Neural progenitor cell (in vitro differentiated cells): ENCODE measurements at regions not wholly inside any gene's neighbourhood (a gene's known extent, or its start where the extent isn't known, plus 50 kb on each side); places are given as distances from the start of the nearest gene placed in this dataset.
"Not testable (repeated sequence)": the region's sequence is repeated elsewhere in the genome, so short reads cannot be mapped to it uniquely, and the experiment has no call there.

ENCODE experiments used
- DNase-seq: peaks from one replicate; pipeline ENCODE4 v3.0.0-alpha.2; 2016; ENCODE audit warnings: low spot score
- H2AFZ ChIP-seq: fragments of 200-600 bp; sonication (generic); replicated peaks from 2 replicates; pipeline ENCODE4 v1.6.1; 2016; ENCODE audit warnings: antibody characterized with exemption
- H3F3A ChIP-seq: fragments of 200-600 bp; sonication (generic); 2 replicates; pipeline ENCODE4 v1.6.1; 2016; ENCODE audit warnings: antibody characterized with exemption, low read depth
- H3K27ac ChIP-seq: fragments of 200-600 bp; sonication (generic); 2 replicates; pipeline ENCODE4 v1.5.1; 2016; ENCODE audit warnings: mild to moderate bottlenecking
- H3K27me3 ChIP-seq: fragments of 200-600 bp; sonication (generic); 2 replicates; pipeline ENCODE4 v1.6.1; 2016; ENCODE audit warnings: mild to moderate bottlenecking, moderate library complexity
- H3K36me3 ChIP-seq: fragments of 200-600 bp; sonication (generic); 2 replicates; pipeline ENCODE4 v1.5.1; 2016
- H3K4me1 ChIP-seq: fragments of 200-600 bp; sonication (generic); 2 replicates; pipeline ENCODE4 v1.6.1; 2016; ENCODE audit warnings: mixed run types
- H3K4me2 ChIP-seq: fragments of 200-600 bp; sonication (generic); 2 replicates; pipeline ENCODE4 v1.6.1; 2016
- H3K4me3 ChIP-seq: fragments of 200-600 bp; sonication (generic); 2 replicates; pipeline ENCODE4 v1.5.1; 2016
- H3K79me2 ChIP-seq: fragments of 200-600 bp; sonication (generic); 2 replicates; pipeline ENCODE4 v1.6.1; 2016; ENCODE audit warnings: low read depth
- H3K9ac ChIP-seq: fragments of 200-600 bp; sonication (generic); 2 replicates; pipeline ENCODE4 v1.6.1; 2016
- H3K9me3 ChIP-seq: fragments of 200-600 bp; sonication (generic); 2 replicates; pipeline ENCODE4 v1.5.1; 2016; ENCODE audit warnings: low read depth
- H4K20me1 ChIP-seq: fragments of 200-600 bp; sonication (generic); 2 replicates; pipeline ENCODE4 v1.6.1; 2016; ENCODE audit warnings: low read depth
- H3K27ac Mint-ChIP-seq: 3 replicates; pipeline ENCODE4 v1.8.0; 2021; ENCODE audit warnings: mixed read lengths
- H3K27me3 Mint-ChIP-seq: 2 replicates; pipeline ENCODE4 v1.8.0; 2022; ENCODE audit warnings: low read depth, mild to moderate bottlenecking, inconsistent platforms, moderate library complexity, mixed read lengths; ENCODE audit not compliant: insufficient read depth
- H3K36me3 Mint-ChIP-seq: 3 replicates; pipeline ENCODE4 v1.8.0; 2021; ENCODE audit warnings: mixed read lengths
- H3K4me1 Mint-ChIP-seq: 3 replicates; pipeline ENCODE4 v1.8.0; 2021; ENCODE audit warnings: mixed read lengths
- H3K4me3 Mint-ChIP-seq: 3 replicates; pipeline ENCODE4 v1.8.0; 2021; ENCODE audit warnings: mild to moderate bottlenecking, moderate library complexity, mixed read lengths
- H3K9me3 Mint-ChIP-seq: 3 replicates; pipeline ENCODE4 v1.8.0; 2020; ENCODE audit warnings: mixed read lengths
- EZH2 ChIP-seq: fragments of 200-600 bp; sonication (generic); IDR thresholded peaks from 2 replicates; pipeline ENCODE4 v1.6.1; 2017; ENCODE audit warnings: antibody characterized with exemption, mild to moderate bottlenecking, moderate library complexity
- EZH2phosphoT487 ChIP-seq: fragments of 200-600 bp; sonication (generic); IDR thresholded peaks from 2 replicates; pipeline ENCODE4 v1.6.1; 2017; ENCODE audit warnings: antibody characterized with exemption
- TF ChIP-seq, protein P1 (sequence below): fragments of 200-600 bp; sonication (generic); IDR thresholded peaks from 2 replicates; pipeline ENCODE4 v1.5.1; 2017; ENCODE audit warnings: antibody characterized with exemption, mild to moderate bottlenecking

DNA sequence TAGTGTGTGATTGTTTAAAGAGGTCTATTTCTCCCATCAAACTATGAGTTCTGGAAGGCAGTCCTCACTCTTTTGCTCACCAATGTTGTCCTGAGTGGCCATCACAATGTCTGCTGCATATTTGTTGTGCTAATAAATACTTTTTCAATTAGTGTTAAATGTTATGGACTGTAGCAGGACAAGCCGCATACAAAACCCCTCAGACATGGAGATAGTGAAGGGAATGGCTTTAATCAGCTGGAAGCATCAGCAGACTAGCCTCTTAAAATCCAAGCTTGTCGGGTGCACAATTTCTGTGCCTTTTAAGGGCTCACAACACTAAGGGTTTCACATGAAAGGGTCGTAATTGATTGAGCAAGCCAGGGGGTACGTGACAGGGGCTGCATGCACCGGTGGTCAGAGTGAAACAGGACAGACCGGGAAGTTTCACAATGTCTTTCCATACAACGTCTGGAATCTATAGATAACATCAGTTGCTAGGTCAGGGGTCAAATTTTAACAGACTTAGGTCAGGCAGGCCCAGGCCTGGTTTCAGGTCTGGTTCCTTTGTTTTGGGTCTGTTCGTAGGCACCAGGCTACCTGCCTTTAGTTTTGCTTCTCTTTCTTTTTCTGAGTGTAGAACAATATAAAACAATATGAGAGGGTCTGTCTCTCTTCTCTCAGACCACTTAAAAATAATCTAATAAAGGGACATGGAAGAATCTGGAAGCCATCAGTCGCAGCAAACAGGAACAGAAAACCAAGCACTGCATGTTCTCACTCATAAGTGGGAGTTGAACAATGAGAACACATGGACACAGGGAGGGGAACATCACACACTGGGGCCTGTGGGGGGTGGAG, 327.6 kb upstream of the HTR1E start:
- no peak overlapping the region for H3K9ac ChIP-seq
- no peaks in the 10 kb centered on the region for H3K27me3 ChIP-seq
- H3K79me2 ChIP-seq: no peaks in the 10 kb centered on the region
- H3F3A ChIP-seq: no peaks in the 10 kb centered on the region
- H3K9me3 Mint-ChIP-seq: no peaks in the 10 kb centered on the region
- no peak for TF ChIP-seq EZH2
- TF ChIP-seq, protein P1, sequence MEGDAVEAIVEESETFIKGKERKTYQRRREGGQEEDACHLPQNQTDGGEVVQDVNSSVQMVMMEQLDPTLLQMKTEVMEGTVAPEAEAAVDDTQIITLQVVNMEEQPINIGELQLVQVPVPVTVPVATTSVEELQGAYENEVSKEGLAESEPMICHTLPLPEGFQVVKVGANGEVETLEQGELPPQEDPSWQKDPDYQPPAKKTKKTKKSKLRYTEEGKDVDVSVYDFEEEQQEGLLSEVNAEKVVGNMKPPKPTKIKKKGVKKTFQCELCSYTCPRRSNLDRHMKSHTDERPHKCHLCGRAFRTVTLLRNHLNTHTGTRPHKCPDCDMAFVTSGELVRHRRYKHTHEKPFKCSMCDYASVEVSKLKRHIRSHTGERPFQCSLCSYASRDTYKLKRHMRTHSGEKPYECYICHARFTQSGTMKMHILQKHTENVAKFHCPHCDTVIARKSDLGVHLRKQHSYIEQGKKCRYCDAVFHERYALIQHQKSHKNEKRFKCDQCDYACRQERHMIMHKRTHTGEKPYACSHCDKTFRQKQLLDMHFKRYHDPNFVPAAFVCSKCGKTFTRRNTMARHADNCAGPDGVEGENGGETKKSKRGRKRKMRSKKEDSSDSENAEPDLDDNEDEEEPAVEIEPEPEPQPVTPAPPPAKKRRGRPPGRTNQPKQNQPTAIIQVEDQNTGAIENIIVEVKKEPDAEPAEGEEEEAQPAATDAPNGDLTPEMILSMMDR: no peak
- no peak for TF ChIP-seq EZH2phosphoT487
- no peaks in the 10 kb centered on the region for H3K36me3 ChIP-seq
- no peaks in the 10 kb centered on the region for H3K4me1 ChIP-seq
- H3K4me2 ChIP-seq: no peak overlapping the region
- no peaks in the 10 kb centered on the region for H3K27me3 Mint-ChIP-seq
- no peaks in the 10 kb centered on the region for H3K36me3 Mint-ChIP-seq
- H3K27ac ChIP-seq: no peak overlapping the region
- H3K9me3 ChIP-seq: no peaks in the 10 kb centered on the region
- DNase-seq: no peak
- peaks cover 9% of the 10 kb centered on the region for H3K4me1 Mint-ChIP-seq
- no peak overlapping the region for H3K27ac Mint-ChIP-seq
- no peak overlapping the region for H3K4me3 ChIP-seq
- H4K20me1 ChIP-seq: no peaks in the 10 kb centered on the region
- no peak overlapping the region for H2AFZ ChIP-seq
- no peak overlapping the region for H3K4me3 Mint-ChIP-seq

- not testable (repeated sequence) for H3K4me1 Mint-ChIP-seq, H3K36me3 Mint-ChIP-seq, H3K27me3 ChIP-seq, H3K27ac ChIP-seq, H3K4me3 Mint-ChIP-seq, H4K20me1 ChIP-seq, H3K27me3 Mint-ChIP-seq, H3K79me2 ChIP-seq, H3K4me2 ChIP-seq, H3K9me3 ChIP-seq, H3K4me3 ChIP-seq, H3K27ac Mint-ChIP-seq, H3K9me3 Mint-ChIP-seq, H3K36me3 ChIP-seq, H3F3A ChIP-seq, DNase-seq, H3K9ac ChIP-seq, H3K4me1 ChIP-seq, H2AFZ ChIP-seq
These were observed 334.0 kb upstream of the HTR1E start for GRCh38 chr6:86603364-86603763.

DNA sequence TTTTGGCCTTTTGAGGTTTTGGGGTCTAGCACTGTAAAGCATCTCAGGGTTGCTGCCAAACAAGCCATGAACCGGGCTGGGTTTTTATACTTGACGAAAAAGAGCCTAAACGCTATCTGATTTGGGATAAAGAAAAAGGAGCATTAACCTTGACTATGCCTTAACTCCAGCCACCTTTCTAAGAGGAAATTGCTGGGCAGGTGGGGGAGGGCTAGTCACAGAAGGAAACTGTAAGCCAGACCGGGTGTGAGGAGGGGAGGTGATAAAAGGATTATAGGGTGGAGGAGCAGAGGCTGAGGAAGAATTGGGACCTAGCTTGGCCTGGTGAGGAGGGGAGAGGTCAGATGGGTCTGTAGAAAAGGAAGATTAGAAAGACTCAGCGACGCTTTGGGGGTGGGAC, 335.2 kb upstream of the HTR1E start:
- not testable (repeated sequence) for H3K27ac ChIP-seq, H4K20me1 ChIP-seq, H3K27me3 Mint-ChIP-seq, H2AFZ ChIP-seq, H3K36me3 ChIP-seq, H3K36me3 Mint-ChIP-seq, H3K27me3 ChIP-seq, H3K4me3 Mint-ChIP-seq, H3K27ac Mint-ChIP-seq, H3K4me1 Mint-ChIP-seq, H3K4me1 ChIP-seq, H3K4me2 ChIP-seq, H3K79me2 ChIP-seq, H3K9ac ChIP-seq, DNase-seq, H3K9me3 Mint-ChIP-seq, H3K4me3 ChIP-seq, H3K9me3 ChIP-seq, H3F3A ChIP-seq

DNA sequence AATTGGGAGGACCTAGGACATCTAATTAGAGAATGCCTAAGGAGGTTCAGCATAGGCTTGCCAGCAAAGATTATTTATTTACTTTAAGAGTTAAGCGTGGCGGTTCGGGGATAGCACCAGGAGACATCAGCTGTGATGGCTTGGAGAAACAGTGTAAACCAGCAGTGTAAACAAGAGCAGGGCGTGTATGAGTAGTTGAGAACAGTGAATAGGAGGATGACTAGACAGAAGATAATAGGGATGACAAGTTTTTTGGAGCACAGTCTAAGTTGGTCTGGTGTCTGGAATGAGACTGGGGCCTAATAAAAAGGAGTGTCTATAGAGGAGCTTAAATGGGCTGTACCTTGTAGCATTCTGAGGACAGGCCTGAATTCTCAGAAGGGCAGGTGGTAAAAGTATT, 338.4 kb upstream of the HTR1E start:
- H3F3A ChIP-seq, H3K4me3 Mint-ChIP-seq, DNase-seq, H3K9me3 Mint-ChIP-seq, H3K9me3 ChIP-seq, H3K27ac Mint-ChIP-seq, H3K36me3 Mint-ChIP-seq, H3K79me2 ChIP-seq, H2AFZ ChIP-seq, H3K27me3 ChIP-seq, H3K9ac ChIP-seq, H3K36me3 ChIP-seq, H3K27ac ChIP-seq, H3K4me2 ChIP-seq, H4K20me1 ChIP-seq, H3K4me3 ChIP-seq, H3K4me1 ChIP-seq, H3K4me1 Mint-ChIP-seq, H3K27me3 Mint-ChIP-seq: not testable (repeated sequence)

DNA sequence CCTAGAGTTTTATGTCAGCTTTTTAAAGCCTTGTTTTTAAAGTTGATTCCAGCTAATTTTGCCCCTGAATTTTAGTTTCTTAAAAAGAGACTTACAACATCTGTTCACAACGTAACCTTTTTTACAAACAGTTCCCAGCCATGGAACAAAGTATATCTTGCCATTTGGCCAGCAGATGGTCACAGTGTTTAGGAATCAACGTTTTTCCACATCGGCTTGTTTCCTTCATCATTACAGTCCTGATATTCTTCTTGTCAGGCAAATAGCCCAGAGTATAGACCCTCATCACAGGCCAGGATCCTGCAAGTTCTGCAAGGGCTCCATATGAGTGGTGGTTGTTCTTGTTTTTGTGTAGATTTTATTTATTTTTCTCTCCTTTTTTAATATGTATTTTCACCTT, 341.7 kb upstream of the HTR1E start:
- TF ChIP-seq, protein P1: no peak
- no peak for TF ChIP-seq EZH2
- no peak for TF ChIP-seq EZH2phosphoT487
- H3K9ac ChIP-seq: no peak overlapping the region
- H3K4me2 ChIP-seq: no peak overlapping the region
- no peaks in the 10 kb centered on the region for H3K79me2 ChIP-seq
- no peak overlapping the region for H3K4me3 ChIP-seq
- H3K4me1 ChIP-seq: no peaks in the 10 kb centered on the region
- H2AFZ ChIP-seq: peak overlapping the region; percentile 40
- no peaks in the 10 kb centered on the region for H3K4me1 Mint-ChIP-seq
- H3K27me3 Mint-ChIP-seq: no peaks in the 10 kb centered on the region
- no peaks in the 10 kb centered on the region for H3K36me3 Mint-ChIP-seq
- no peaks in the 10 kb centered on the region for H4K20me1 ChIP-seq
- H3K27ac ChIP-seq: no peak overlapping the region
- H3K27ac Mint-ChIP-seq: no peak overlapping the region
- H3K9me3 ChIP-seq: no peaks in the 10 kb centered on the region
- DNase-seq: no peak
- H3K36me3 ChIP-seq: no peaks in the 10 kb centered on the region
- H3K27me3 ChIP-seq: no peaks in the 10 kb centered on the region
- H3K9me3 Mint-ChIP-seq: no peaks in the 10 kb centered on the region
- H3F3A ChIP-seq: no peaks in the 10 kb centered on the region
- H3K4me3 Mint-ChIP-seq: no peak overlapping the region
